ENCODE measurements at regions not wholly inside any gene's neighbourhood (a gene's known extent, or its start where the extent isn't known, plus 50 kb on each side); places are given as distances from the start of the nearest gene placed in this dataset.
"Not testable (repeated sequence)": the region's sequence is repeated elsewhere in the genome, so short reads cannot be mapped to it uniquely, and the experiment has no call there.

DNA sequence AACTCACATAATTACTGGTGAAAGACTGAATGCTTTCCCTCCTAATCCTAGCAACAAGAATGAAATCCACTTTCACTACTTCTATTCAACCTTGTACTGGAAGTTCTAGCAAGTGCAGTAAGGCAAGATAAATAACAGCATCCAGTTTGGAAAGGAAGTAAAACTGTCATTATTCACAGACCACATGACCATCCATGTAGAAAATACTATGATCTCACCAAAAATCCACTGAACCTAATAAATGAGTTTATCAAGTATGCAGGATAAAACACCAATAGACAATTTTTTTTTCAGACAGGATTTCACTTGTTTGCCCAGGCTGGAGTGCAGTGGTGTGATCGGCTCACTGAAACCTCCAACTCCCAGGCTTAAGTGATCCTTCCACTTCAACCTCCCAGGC lies 117.7 kb downstream of the TMEM167A start (continued):
- TF ChIP-seq, protein P1, sequence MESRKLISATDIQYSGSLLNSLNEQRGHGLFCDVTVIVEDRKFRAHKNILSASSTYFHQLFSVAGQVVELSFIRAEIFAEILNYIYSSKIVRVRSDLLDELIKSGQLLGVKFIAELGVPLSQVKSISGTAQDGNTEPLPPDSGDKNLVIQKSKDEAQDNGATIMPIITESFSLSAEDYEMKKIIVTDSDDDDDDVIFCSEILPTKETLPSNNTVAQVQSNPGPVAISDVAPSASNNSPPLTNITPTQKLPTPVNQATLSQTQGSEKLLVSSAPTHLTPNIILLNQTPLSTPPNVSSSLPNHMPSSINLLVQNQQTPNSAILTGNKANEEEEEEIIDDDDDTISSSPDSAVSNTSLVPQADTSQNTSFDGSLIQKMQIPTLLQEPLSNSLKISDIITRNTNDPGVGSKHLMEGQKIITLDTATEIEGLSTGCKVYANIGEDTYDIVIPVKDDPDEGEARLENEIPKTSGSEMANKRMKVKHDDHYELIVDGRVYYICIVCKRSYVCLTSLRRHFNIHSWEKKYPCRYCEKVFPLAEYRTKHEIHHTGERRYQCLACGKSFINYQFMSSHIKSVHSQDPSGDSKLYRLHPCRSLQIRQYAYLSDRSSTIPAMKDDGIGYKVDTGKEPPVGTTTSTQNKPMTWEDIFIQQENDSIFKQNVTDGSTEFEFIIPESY (IDR thresholded peaks at IDR 0.05) = no peak
- TF ChIP-seq, protein P2, sequence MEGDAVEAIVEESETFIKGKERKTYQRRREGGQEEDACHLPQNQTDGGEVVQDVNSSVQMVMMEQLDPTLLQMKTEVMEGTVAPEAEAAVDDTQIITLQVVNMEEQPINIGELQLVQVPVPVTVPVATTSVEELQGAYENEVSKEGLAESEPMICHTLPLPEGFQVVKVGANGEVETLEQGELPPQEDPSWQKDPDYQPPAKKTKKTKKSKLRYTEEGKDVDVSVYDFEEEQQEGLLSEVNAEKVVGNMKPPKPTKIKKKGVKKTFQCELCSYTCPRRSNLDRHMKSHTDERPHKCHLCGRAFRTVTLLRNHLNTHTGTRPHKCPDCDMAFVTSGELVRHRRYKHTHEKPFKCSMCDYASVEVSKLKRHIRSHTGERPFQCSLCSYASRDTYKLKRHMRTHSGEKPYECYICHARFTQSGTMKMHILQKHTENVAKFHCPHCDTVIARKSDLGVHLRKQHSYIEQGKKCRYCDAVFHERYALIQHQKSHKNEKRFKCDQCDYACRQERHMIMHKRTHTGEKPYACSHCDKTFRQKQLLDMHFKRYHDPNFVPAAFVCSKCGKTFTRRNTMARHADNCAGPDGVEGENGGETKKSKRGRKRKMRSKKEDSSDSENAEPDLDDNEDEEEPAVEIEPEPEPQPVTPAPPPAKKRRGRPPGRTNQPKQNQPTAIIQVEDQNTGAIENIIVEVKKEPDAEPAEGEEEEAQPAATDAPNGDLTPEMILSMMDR (IDR thresholded peaks at IDR 0.05; ENCODE audit: low read depth, low read length, missing input control) = no peak

DNA sequence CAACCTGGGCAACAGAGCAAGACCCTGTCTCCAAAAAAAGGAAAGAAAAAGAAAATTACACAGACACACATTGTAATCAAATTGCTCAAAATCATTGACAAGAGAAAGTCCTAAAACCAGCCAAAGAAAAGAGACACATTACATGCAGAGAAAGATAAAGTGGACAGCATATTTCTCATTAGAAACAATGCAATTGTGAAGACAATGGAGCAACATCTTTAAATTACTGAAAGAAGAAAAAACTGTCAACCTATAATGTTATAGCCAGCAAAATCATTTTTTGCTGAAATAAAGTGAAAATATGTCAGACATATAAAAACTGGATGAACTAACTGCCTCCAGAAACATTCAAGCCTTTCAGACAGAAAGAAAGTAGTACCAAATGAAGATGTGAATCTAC lies 120.6 kb downstream of the TMEM167A start:
- Histone ChIP-seq H3K4me1 (ENCODE audit: control insufficient read depth in 4 of 4, insufficient read depth in 4 of 4, low read length in 3 of 4) (no peaks in the 10 kb centered on the region), H3K9ac (ENCODE audit: low read depth in 1 of 2, low read length in 2 of 2) (no peak overlapping the region), H3K36me3 (ENCODE audit: control insufficient read depth in 4 of 4, insufficient read depth in 3 of 4, low read depth in 1 of 4, low read length in 3 of 4) (no peaks in the 10 kb centered on the region), H3K27ac (ENCODE audit: low read depth in 1 of 2, low read length in 2 of 2) (no peak overlapping the region), H3K9me3 (ENCODE audit: control insufficient read depth in 4 of 4, low read length in 3 of 4) (peaks cover 0 to 1% (median 0%) of the 10 kb centered on the region in 4 donors), H3K4me3 (ENCODE audit: low read depth in 1 of 3, low read length in 3 of 3) (no peak overlapping the region), H3K27me3 (ENCODE audit: control insufficient read depth in 4 of 4, insufficient read depth in 4 of 4, low read length in 3 of 4) (no peaks in the 10 kb centered on the region)
- no peak for DNase-seq (ENCODE audit: low spot score)
- TF ChIP-seq, protein P3, sequence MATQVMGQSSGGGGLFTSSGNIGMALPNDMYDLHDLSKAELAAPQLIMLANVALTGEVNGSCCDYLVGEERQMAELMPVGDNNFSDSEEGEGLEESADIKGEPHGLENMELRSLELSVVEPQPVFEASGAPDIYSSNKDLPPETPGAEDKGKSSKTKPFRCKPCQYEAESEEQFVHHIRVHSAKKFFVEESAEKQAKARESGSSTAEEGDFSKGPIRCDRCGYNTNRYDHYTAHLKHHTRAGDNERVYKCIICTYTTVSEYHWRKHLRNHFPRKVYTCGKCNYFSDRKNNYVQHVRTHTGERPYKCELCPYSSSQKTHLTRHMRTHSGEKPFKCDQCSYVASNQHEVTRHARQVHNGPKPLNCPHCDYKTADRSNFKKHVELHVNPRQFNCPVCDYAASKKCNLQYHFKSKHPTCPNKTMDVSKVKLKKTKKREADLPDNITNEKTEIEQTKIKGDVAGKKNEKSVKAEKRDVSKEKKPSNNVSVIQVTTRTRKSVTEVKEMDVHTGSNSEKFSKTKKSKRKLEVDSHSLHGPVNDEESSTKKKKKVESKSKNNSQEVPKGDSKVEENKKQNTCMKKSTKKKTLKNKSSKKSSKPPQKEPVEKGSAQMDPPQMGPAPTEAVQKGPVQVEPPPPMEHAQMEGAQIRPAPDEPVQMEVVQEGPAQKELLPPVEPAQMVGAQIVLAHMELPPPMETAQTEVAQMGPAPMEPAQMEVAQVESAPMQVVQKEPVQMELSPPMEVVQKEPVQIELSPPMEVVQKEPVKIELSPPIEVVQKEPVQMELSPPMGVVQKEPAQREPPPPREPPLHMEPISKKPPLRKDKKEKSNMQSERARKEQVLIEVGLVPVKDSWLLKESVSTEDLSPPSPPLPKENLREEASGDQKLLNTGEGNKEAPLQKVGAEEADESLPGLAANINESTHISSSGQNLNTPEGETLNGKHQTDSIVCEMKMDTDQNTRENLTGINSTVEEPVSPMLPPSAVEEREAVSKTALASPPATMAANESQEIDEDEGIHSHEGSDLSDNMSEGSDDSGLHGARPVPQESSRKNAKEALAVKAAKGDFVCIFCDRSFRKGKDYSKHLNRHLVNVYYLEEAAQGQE (IDR thresholded peaks at IDR 0.05) = no peak

DNA sequence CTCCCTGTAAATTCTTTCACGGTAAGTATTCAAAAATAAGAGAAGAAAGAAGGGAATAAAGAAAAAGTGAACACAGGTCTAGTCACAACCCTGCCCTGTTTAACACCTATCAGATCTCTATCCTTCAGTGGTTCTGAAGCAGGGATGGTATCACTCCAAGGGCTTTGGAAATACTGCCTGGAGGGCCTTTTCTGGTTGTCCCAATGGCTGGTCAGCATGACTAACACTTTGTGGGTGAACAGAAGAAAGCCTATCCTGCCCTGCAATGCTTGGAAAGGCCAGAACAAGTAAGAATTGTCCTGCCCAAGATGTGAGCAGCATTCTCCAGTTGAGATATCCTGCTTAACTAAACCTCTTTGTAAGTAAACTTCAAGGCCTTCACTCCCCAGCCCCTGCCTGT lies 124.9 kb downstream of the TMEM167A start:
- no peaks in the 10 kb centered on the region for H3K27me3 ChIP-seq (ENCODE audit: control insufficient read depth in 4 of 4, insufficient read depth in 4 of 4, low read length in 3 of 4)
- no peak overlapping the region for H3K9ac ChIP-seq (ENCODE audit: low read depth in 1 of 2, low read length in 2 of 2)
- H3K4me3 ChIP-seq (ENCODE audit: low read depth in 1 of 3, low read length in 3 of 3) = no peak overlapping the region
- H3K9me3 ChIP-seq (ENCODE audit: control insufficient read depth in 4 of 4, low read length in 3 of 4) = peaks cover 0 to 1% (median 0%) of the 10 kb centered on the region in 4 donors
- TF ChIP-seq, protein P4, sequence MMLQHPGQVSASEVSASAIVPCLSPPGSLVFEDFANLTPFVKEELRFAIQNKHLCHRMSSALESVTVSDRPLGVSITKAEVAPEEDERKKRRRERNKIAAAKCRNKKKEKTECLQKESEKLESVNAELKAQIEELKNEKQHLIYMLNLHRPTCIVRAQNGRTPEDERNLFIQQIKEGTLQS (IDR thresholded peaks at IDR 0.05) = no peak
- TF ChIP-seq NR2F2 (IDR thresholded peaks at IDR 0.05) (no peak), TAF1 (conservative IDR thresholded peaks at IDR 0.05) (no peak), RAD21 (IDR thresholded peaks at IDR 0.05) (no peak), HNF4G (IDR thresholded peaks at IDR 0.05) (no peak), RXRA (IDR thresholded peaks at IDR 0.05) (no peak), EGR1 (IDR thresholded peaks at IDR 0.05; ENCODE audit: low read depth in 2 of 2) (no peak), YY1 (IDR thresholded peaks at IDR 0.05) (no peak)
- no peak for DNase-seq (ENCODE audit: low spot score)
- no peaks in the 10 kb centered on the region for H3K4me1 ChIP-seq (ENCODE audit: control insufficient read depth in 4 of 4, insufficient read depth in 4 of 4, low read length in 3 of 4)
- 91% methylated on average over 1 of the region's 1 CpG for WGBS
- no peaks in the 10 kb centered on the region for H3K36me3 ChIP-seq (ENCODE audit: control insufficient read depth in 4 of 4, insufficient read depth in 3 of 4, low read depth in 1 of 4, low read length in 3 of 4)
- H3K27ac ChIP-seq (ENCODE audit: low read depth in 1 of 2, low read length in 2 of 2) = no peak overlapping the region

DNA sequence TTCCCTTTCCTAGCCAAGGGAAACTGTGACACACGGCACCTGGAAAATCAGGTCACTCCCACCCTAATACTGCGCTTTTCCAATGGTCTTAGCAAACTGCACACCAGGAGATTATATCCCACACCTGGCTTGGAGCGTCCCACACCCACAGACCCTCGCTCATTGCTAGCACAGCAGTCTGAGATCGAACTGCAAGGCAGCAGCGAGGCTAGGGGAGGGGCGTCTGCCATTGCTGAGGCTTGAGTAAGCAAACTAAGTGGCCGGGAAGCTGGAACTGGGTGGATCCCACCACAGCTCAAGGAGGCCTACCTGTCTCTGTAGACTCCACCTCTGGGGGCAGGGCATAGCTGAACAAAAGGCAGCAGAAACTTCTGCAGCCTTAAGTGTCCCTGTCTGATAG lies 132.9 kb downstream of the TMEM167A start:
- H3K4me3 ChIP-seq (ENCODE audit: low read depth in 1 of 3, low read length in 3 of 3); H3K4me1 ChIP-seq (ENCODE audit: control insufficient read depth in 4 of 4, insufficient read depth in 4 of 4, low read length in 3 of 4); H3K9me3 ChIP-seq (ENCODE audit: control insufficient read depth in 4 of 4, low read length in 3 of 4); H3K27me3 ChIP-seq (ENCODE audit: control insufficient read depth in 4 of 4, insufficient read depth in 4 of 4, low read length in 3 of 4); H3K36me3 ChIP-seq (ENCODE audit: control insufficient read depth in 4 of 4, insufficient read depth in 3 of 4, low read depth in 1 of 4, low read length in 3 of 4); H3K27ac ChIP-seq (ENCODE audit: low read depth in 1 of 2, low read length in 2 of 2); DNase-seq (ENCODE audit: low spot score); H3K9ac ChIP-seq (ENCODE audit: low read depth in 1 of 2, low read length in 2 of 2): not testable (repeated sequence)
- WGBS = 85% methylated on average over 8 of the region's 8 CpGs
